ENCODE measurements at regions not wholly inside any gene's neighbourhood (a gene's known extent, or its start where the extent isn't known, plus 50 kb on each side); places are given as distances from the start of the nearest gene placed in this dataset. TPM values are rescaled to one million over a fixed set of nuclear protein-coding genes. Genes with fewer than 3 reads are reported as not detected.

DNA sequence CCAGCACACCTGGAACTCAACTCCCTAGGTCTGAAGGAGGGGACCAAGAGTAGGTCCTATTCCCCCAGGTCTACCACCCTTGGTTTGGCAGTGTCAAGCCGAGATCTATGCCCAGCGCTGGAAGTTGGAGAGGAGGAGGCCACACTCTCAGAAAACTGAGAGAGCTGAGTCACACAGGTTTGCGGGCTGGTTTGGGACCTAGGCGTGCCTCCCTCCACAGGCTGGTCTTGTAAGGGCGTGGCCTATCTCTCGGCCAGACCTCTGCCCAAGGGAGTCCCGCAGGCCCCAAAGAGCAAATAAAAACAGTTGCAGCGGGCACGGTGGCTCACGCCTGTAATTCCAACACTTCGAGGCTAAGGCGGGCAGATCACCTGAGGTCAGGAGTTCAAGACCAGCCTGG is 52.9 kb upstream of the INTU start:
- no peaks in the 10 kb centered on the region for H3K9me3 ChIP-seq (ENCODE audit: insufficient read depth, low read depth, low read length)
- no peak overlapping the region for H3K4me2 ChIP-seq (ENCODE audit: low read length)
- no peak overlapping the region for H3K27ac ChIP-seq (ENCODE audit: low read depth, low read length)
- H3K4me1 ChIP-seq (ENCODE audit: insufficient read depth, low read length): no peaks in the 10 kb centered on the region
- H3K36me3 ChIP-seq (ENCODE audit: insufficient read depth, low read length): no peaks in the 10 kb centered on the region
- FAIRE-seq: no peak
- TF ChIP-seq, protein P1, sequence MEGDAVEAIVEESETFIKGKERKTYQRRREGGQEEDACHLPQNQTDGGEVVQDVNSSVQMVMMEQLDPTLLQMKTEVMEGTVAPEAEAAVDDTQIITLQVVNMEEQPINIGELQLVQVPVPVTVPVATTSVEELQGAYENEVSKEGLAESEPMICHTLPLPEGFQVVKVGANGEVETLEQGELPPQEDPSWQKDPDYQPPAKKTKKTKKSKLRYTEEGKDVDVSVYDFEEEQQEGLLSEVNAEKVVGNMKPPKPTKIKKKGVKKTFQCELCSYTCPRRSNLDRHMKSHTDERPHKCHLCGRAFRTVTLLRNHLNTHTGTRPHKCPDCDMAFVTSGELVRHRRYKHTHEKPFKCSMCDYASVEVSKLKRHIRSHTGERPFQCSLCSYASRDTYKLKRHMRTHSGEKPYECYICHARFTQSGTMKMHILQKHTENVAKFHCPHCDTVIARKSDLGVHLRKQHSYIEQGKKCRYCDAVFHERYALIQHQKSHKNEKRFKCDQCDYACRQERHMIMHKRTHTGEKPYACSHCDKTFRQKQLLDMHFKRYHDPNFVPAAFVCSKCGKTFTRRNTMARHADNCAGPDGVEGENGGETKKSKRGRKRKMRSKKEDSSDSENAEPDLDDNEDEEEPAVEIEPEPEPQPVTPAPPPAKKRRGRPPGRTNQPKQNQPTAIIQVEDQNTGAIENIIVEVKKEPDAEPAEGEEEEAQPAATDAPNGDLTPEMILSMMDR (IDR thresholded peaks at IDR 0.05; ENCODE audit: insufficient read depth, low read depth, low read length): no peak
- no peak for TF ChIP-seq EZH2 (IDR thresholded peaks at IDR 0.05; ENCODE audit: insufficient read depth, low read length)
- H3K4me3 ChIP-seq (ENCODE audit: insufficient read depth, low read depth, low read length): no peak overlapping the region
- no peaks in the 10 kb centered on the region for H3K27me3 ChIP-seq (ENCODE audit: insufficient read depth, low read length)
- H3K27me3 Mint-ChIP-seq (ENCODE audit: low read depth, unreplicated experiment): no peaks in the 10 kb centered on the region
- H3K4me1 Mint-ChIP-seq (ENCODE audit: low read depth, unreplicated experiment): no peaks in the 10 kb centered on the region
- DNase-seq (ENCODE audit: low read depth): no peak
- no peak overlapping the region for H2AFZ ChIP-seq (ENCODE audit: low read depth, low read length)
- no peaks in the 10 kb centered on the region for H4K20me1 ChIP-seq (ENCODE audit: insufficient read depth, low read length)
- H3K9ac ChIP-seq (ENCODE audit: low read length): no peak overlapping the region
- no peaks in the 10 kb centered on the region for H3K9me3 Mint-ChIP-seq (ENCODE audit: unreplicated experiment)
- no peak overlapping the region for H3K4me3 Mint-ChIP-seq (ENCODE audit: unreplicated experiment)
- no peaks in the 10 kb centered on the region for H3K36me3 Mint-ChIP-seq (ENCODE audit: low read depth, unreplicated experiment)
- H3K27ac Mint-ChIP-seq (ENCODE audit: unreplicated experiment): no peak overlapping the region
- H3K79me2 ChIP-seq (ENCODE audit: insufficient read depth, low read length): no peaks in the 10 kb centered on the region

DNA sequence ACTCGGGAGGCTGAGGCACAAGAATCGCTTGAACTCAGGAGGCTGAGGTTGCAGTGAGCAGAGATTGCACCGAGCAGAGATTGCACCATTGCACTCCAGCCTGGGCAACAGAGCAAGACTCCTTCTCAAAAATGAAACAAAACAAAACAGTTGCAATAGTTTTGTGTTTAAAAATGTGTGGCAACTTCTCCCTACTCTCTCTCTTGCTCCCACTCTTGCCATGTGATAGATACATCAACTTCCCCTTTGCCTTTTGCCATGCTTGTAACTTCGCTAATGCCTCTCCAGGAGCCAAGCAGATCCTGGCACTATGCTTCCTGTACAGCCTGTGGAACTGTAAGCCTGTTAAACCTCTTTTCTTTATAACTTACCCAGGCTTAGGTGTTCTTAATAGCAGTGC is 52.5 kb upstream of the INTU start:
- H3K9me3 ChIP-seq (ENCODE audit: insufficient read depth, low read depth, low read length): no peaks in the 10 kb centered on the region
- no peaks in the 10 kb centered on the region for H3K9me3 Mint-ChIP-seq (ENCODE audit: unreplicated experiment)
- no peak overlapping the region for H3K27ac Mint-ChIP-seq (ENCODE audit: unreplicated experiment)
- H3K36me3 Mint-ChIP-seq (ENCODE audit: low read depth, unreplicated experiment): no peaks in the 10 kb centered on the region
- no peaks in the 10 kb centered on the region for H3K4me1 ChIP-seq (ENCODE audit: insufficient read depth, low read length)
- no peaks in the 10 kb centered on the region for H4K20me1 ChIP-seq (ENCODE audit: insufficient read depth, low read length)
- no peaks in the 10 kb centered on the region for H3K79me2 ChIP-seq (ENCODE audit: insufficient read depth, low read length)
- H3K4me1 Mint-ChIP-seq (ENCODE audit: low read depth, unreplicated experiment): no peaks in the 10 kb centered on the region
- no peak overlapping the region for H3K4me2 ChIP-seq (ENCODE audit: low read length)
- no peak overlapping the region for H3K27ac ChIP-seq (ENCODE audit: low read depth, low read length)
- H2AFZ ChIP-seq (ENCODE audit: low read depth, low read length): no peak overlapping the region
- no peak overlapping the region for H3K4me3 Mint-ChIP-seq (ENCODE audit: unreplicated experiment)
- no peaks in the 10 kb centered on the region for H3K27me3 Mint-ChIP-seq (ENCODE audit: low read depth, unreplicated experiment)
- TF ChIP-seq EZH2 (IDR thresholded peaks at IDR 0.05; ENCODE audit: insufficient read depth, low read length): no peak
- TF ChIP-seq, protein P1 (IDR thresholded peaks at IDR 0.05; ENCODE audit: insufficient read depth, low read depth, low read length): no peak
- FAIRE-seq: no peak
- DNase-seq (ENCODE audit: low read depth): no peak
- H3K27me3 ChIP-seq (ENCODE audit: insufficient read depth, low read length): no peaks in the 10 kb centered on the region
- no peak overlapping the region for H3K9ac ChIP-seq (ENCODE audit: low read length)
- H3K4me3 ChIP-seq (ENCODE audit: insufficient read depth, low read depth, low read length): no peak overlapping the region
- no peaks in the 10 kb centered on the region for H3K36me3 ChIP-seq (ENCODE audit: insufficient read depth, low read length)

DNA sequence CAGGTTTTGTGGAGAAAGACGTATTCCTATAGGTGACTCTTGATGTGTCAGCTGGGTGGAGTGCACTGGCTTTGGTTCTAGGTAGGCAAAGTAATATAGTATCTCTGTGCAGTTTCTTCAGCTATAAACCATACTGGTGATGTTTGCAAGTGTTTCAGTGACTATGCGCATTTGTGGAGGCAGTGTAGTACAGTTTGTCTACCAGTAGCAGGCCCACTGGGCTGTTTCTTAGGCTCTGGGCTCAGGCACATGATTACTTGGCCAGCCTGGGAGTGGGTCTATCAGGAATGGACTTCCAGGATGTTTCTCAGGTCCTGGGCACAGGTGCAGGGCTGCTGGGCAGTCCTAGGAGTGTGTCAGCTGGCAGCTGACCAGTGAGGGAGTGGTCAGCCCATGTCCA is 51.9 kb upstream of the INTU start:
- H4K20me1 ChIP-seq (ENCODE audit: insufficient read depth, low read length): no peaks in the 10 kb centered on the region
- H3K27me3 Mint-ChIP-seq (ENCODE audit: low read depth, unreplicated experiment): no peaks in the 10 kb centered on the region
- H3K4me1 Mint-ChIP-seq (ENCODE audit: low read depth, unreplicated experiment): no peaks in the 10 kb centered on the region
- H3K36me3 Mint-ChIP-seq (ENCODE audit: low read depth, unreplicated experiment): no peaks in the 10 kb centered on the region
- H3K27ac ChIP-seq (ENCODE audit: low read depth, low read length): no peak overlapping the region
- DNase-seq (ENCODE audit: low read depth): no peak
- H3K9me3 ChIP-seq (ENCODE audit: insufficient read depth, low read depth, low read length): no peaks in the 10 kb centered on the region
- FAIRE-seq: no peak
- no peak overlapping the region for H3K4me3 ChIP-seq (ENCODE audit: insufficient read depth, low read depth, low read length)
- no peaks in the 10 kb centered on the region for H3K27me3 ChIP-seq (ENCODE audit: insufficient read depth, low read length)
- H2AFZ ChIP-seq (ENCODE audit: low read depth, low read length): no peak overlapping the region
- no peaks in the 10 kb centered on the region for H3K9me3 Mint-ChIP-seq (ENCODE audit: unreplicated experiment)
- TF ChIP-seq, protein P1 (IDR thresholded peaks at IDR 0.05; ENCODE audit: insufficient read depth, low read depth, low read length): no peak
- H3K9ac ChIP-seq (ENCODE audit: low read length): no peak overlapping the region
- H3K4me1 ChIP-seq (ENCODE audit: insufficient read depth, low read length): no peaks in the 10 kb centered on the region
- no peaks in the 10 kb centered on the region for H3K36me3 ChIP-seq (ENCODE audit: insufficient read depth, low read length)
- no peak overlapping the region for H3K4me3 Mint-ChIP-seq (ENCODE audit: unreplicated experiment)
- H3K4me2 ChIP-seq (ENCODE audit: low read length): no peak overlapping the region
- H3K27ac Mint-ChIP-seq (ENCODE audit: unreplicated experiment): no peak overlapping the region
- H3K79me2 ChIP-seq (ENCODE audit: insufficient read depth, low read length): no peaks in the 10 kb centered on the region

Small RNA genes in the stretch of these regions (microRNA-seq; reads per million reads assigned to microRNA genes)
- not detected for gene MIR2054
